Gastroesophageal sphincter (tissue), 4 donors: ENCODE measurements at regions not wholly inside any gene's neighbourhood (a gene's known extent, or its start where the extent isn't known, plus 50 kb on each side); places are given as distances from the start of the nearest gene placed in this dataset.

Experiments
- ATAC-seq: fragments of 150-250 bp; one replicate; pipeline ENCODE4 v1.9.1; 2016; ENCODE audit warnings: mild to moderate bottlenecking, moderate library complexity
- H3K27ac ChIP-seq, 4 donors: fragments of 200-600 bp; sonication (generic) in 3 of 4; 1 replicate in 3 of 4; 2 replicates in 1 of 4; pipeline ENCODE4 v1.5.1; 2016 to 2019
- H3K27me3 ChIP-seq: fragments of 200-600 bp; sonication (generic); one replicate; pipeline ENCODE4 v1.5.1; 2019
- H3K36me3 ChIP-seq, 2 donors: fragments of 200-600 bp; sonication (generic); one replicate each; pipeline ENCODE4 v1.5.1; 2019; ENCODE audit warnings: control low read depth in 1 of 2
- H3K4me1 ChIP-seq, 3 donors: fragments of 200-600 bp; sonication (generic); 1 replicate in 2 of 3; 2 replicates in 1 of 3; pipeline ENCODE4 v1.5.1; 2016 to 2019; ENCODE audit warnings: control low read depth in 2 of 3
- H3K4me3 ChIP-seq, 2 donors: fragments of 200-600 bp; sonication (generic); one replicate each; pipeline ENCODE4 v1.5.1; 2019; ENCODE audit warnings: mild to moderate bottlenecking in 1 of 2, moderate library complexity in 1 of 2
- H3K9me3 ChIP-seq, 3 donors: fragments of 200-600 bp; sonication (generic); one replicate each; pipeline ENCODE4 v1.5.1; 2017 to 2019; ENCODE audit warnings: control low read depth in 2 of 3
- CTCF ChIP-seq, 4 experiments: fragments of 200-600 bp in 2 of 4; fragments of 450-650 bp in 2 of 4; sonication (generic) in 1 of 4; IDR thresholded peaks; one replicate each; pipeline ENCODE4 v1.5.1; 2017 to 2019; ENCODE audit warnings: antibody characterized with exemption in 4 of 4, mild to moderate bottlenecking in 2 of 4, moderate library complexity in 2 of 4
- EP300 ChIP-seq: sonication (generic); formaldehyde crosslinking; IDR thresholded peaks from one replicate; pipeline ENCODE4 v1.6.1; 2017; ENCODE audit warnings: antibody characterized with exemption, mild to moderate bottlenecking
- POLR2A ChIP-seq, 2 donors: fragments of 450-650 bp; IDR thresholded peaks; one replicate each; pipeline ENCODE4 v1.6.1; 2017; ENCODE audit warnings: antibody characterized with exemption in 2 of 2, mild to moderate bottlenecking in 2 of 2, moderate library complexity in 1 of 2
- POLR2AphosphoS5 ChIP-seq: sonication (generic); formaldehyde crosslinking; IDR thresholded peaks from one replicate; pipeline ENCODE4 v1.6.1; 2017; ENCODE audit warnings: antibody characterized with exemption
- WGBS, 2 donors: methylation state at CpG; one replicate each; pipeline ENCODE4 v1.1.5; 2018; ENCODE audit warnings: low coverage in 1 of 2; 5-methylcytosine and 5-hydroxymethylcytosine counted together

GRCh38 chr6:91126876-91127275 is 540.0 kb upstream of the MAP3K7 start:
- Histone ChIP-seq H3K27me3 (no peaks in the 10 kb centered on the region), H3K9me3 (peaks cover 0 to 6% (median 0%) of the 10 kb centered on the region in 3 donors), H3K27ac (no peak overlapping the region), H3K4me3 (no peak overlapping the region), H3K4me1 (no peaks in the 10 kb centered on the region), H3K36me3 (no peaks in the 10 kb centered on the region)
- WGBS, 2 donors: 94 to 96% methylated on average over 5 of the region's 5 CpGs
- no peak for ATAC-seq
- TF ChIP-seq POLR2A (IDR thresholded peaks at IDR 0.05) (no peak), EP300 (no peak), CTCF (IDR thresholded peaks at IDR 0.05) (no peak)

- no peak for ATAC-seq
- Histone ChIP-seq H3K27ac (no peak overlapping the region), H3K4me3 (no peak overlapping the region), H3K36me3 (no peaks in the 10 kb centered on the region), H3K27me3 (no peaks in the 10 kb centered on the region), H3K4me1 (no peaks in the 10 kb centered on the region), H3K9me3 (no peaks in the 10 kb centered on the region)
- TF ChIP-seq CTCF (IDR thresholded peaks at IDR 0.05) (no peak), POLR2AphosphoS5 (no peak), EP300 (no peak), POLR2A (IDR thresholded peaks at IDR 0.05) (no peak)
These were observed 530.7 kb upstream of the MAP3K7 start for GRCh38 chr6:91117550-91117949.

- ATAC-seq: no peak
- no peak overlapping the region for H3K27ac ChIP-seq
- no peaks in the 10 kb centered on the region for H3K27me3 ChIP-seq
- no peak overlapping the region for H3K4me3 ChIP-seq
- WGBS, 2 donors: 88 to 100% methylated on average over 2 of the region's 2 CpGs
- H3K9me3 ChIP-seq: no peaks in the 10 kb centered on the region
- TF ChIP-seq POLR2A (IDR thresholded peaks at IDR 0.05) (no peak), CTCF (IDR thresholded peaks at IDR 0.05) (no peak), EP300 (no peak), POLR2AphosphoS5 (no peak)
- no peaks in the 10 kb centered on the region for H3K36me3 ChIP-seq
- no peaks in the 10 kb centered on the region for H3K4me1 ChIP-seq
These were observed 527.3 kb upstream of the MAP3K7 start for GRCh38 chr6:91114123-91114708.

DNA sequence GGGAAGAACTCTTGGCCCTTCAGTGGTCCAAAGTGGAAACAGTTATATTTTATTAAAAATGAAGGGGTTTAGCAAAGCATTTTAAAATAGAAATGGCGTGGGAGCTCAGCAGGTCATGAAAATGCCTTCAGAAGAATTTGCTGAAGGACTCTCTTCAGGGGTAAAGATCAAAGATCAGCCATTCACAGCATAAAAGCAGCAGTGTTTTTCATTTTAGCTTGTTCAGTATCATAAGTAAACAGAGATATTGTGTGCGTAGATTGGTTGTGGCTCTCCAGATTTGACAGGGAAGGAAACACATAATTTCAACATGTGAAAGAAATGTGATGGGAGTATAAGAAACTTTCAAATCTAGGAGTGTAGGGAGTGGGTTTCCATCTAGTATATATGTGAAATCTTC is 519.2 kb upstream of the MAP3K7 start:
- no peak for TF ChIP-seq CTCF (IDR thresholded peaks at IDR 0.05)
- TF ChIP-seq EP300: no peak
- TF ChIP-seq POLR2A (IDR thresholded peaks at IDR 0.05): no peak
- no peak for TF ChIP-seq POLR2AphosphoS5
- ATAC-seq: no peak
- H3K27ac ChIP-seq: no peak overlapping the region
- 45 to 67% methylated on average over 2 of the region's 2 CpGs for whole genome bisulfite sequencing, 2 donors
- H3K27me3 ChIP-seq: no peaks in the 10 kb centered on the region
- no peak overlapping the region for H3K4me3 ChIP-seq
- H3K9me3 ChIP-seq: no peaks in the 10 kb centered on the region
- H3K36me3 ChIP-seq: no peaks in the 10 kb centered on the region
- H3K4me1 ChIP-seq: no peaks in the 10 kb centered on the region

- Histone ChIP-seq H3K4me3 (no peak overlapping the region), H3K36me3 (no peaks in the 10 kb centered on the region), H3K27ac (no peak overlapping the region), H3K4me1 (no peaks in the 10 kb centered on the region), H3K9me3 (no peaks in the 10 kb centered on the region), H3K27me3 (no peaks in the 10 kb centered on the region)
- no peak for ATAC-seq
- TF ChIP-seq EP300 (no peak), POLR2A (IDR thresholded peaks at IDR 0.05) (no peak), POLR2AphosphoS5 (no peak), CTCF (IDR thresholded peaks at IDR 0.05) (no peak)
These were observed 518.7 kb upstream of the MAP3K7 start for GRCh38 chr6:91105532-91105931.
